ENCODE measurements at regions not wholly inside any gene's neighbourhood (a gene's known extent, or its start where the extent isn't known, plus 50 kb on each side); places are given as distances from the start of the nearest gene placed in this dataset.

- no peaks in the 10 kb centered on the region for H3K27me3 Mint-ChIP-seq (ENCODE audit: low read depth)
- no peak overlapping the region; a peak in 1 of 7 replicates for H3K27ac Mint-ChIP-seq
- H4K8ac ChIP-seq (replicated peaks; ENCODE audit: insufficient read length, low read depth, low read length), result no peak overlapping the region
These were observed 181.9 kb downstream of the CALCRL start for GRCh38 chr2:187266147-187266546.

More at GRCh38 chr2:187266147-187266546, 181.9 kb downstream of the CALCRL start:
- Histone ChIP-seq H3K9ac (ENCODE audit: extremely low read depth, insufficient read length, low read length) (no peak overlapping the region), H3K23me2 (ENCODE audit: insufficient read length, low read depth, low read length, poor library complexity, severe bottlenecking) (no peaks in the 10 kb centered on the region), H2AFZ (ENCODE audit: low read length) (no peak overlapping the region), H2AK5ac (ENCODE audit: insufficient read length, low read length) (no peak overlapping the region), H3K14ac (ENCODE audit: insufficient read depth, low read length) (no peak overlapping the region), H3K9me3 (ENCODE audit: control insufficient read depth, low read depth, low read length) (no peaks in the 10 kb centered on the region), H3K27me3 (ENCODE audit: insufficient read depth, low read length) (no peaks in the 10 kb centered on the region), H3K27ac (ENCODE audit: insufficient read length, low read depth, low read length) (no peak overlapping the region), H3K18ac (ENCODE audit: insufficient read length, low read depth, low read length) (no peak overlapping the region), H3K79me1 (ENCODE audit: insufficient read depth, low read depth, low read length, poor library complexity, severe bottlenecking) (no peaks in the 10 kb centered on the region), H3K4me1 (ENCODE audit: insufficient read depth, low read length) (no peaks in the 10 kb centered on the region), H3K23ac (ENCODE audit: insufficient read length, low read depth, low read length) (no peak overlapping the region), H2BK120ac (ENCODE audit: low read depth, low read length, poor library complexity, severe bottlenecking) (no peak overlapping the region), H2BK15ac (ENCODE audit: low read depth, low read length) (no peak overlapping the region), H3K79me2 (ENCODE audit: insufficient read depth, low read length) (no peaks in the 10 kb centered on the region), H3K56ac (ENCODE audit: insufficient read length, low read depth, low read length) (no peak overlapping the region), H2BK12ac (ENCODE audit: insufficient read length, low read depth, low read length) (no peak overlapping the region), H4K91ac (ENCODE audit: insufficient read length, low read depth, low read length) (no peak overlapping the region), H3K4me2 (ENCODE audit: insufficient read depth, insufficient read length, low read length) (no peak overlapping the region), H3T11ph (ENCODE audit: low read length) (no peak overlapping the region), H2BK20ac (ENCODE audit: low read depth, low read length, poor library complexity, severe bottlenecking) (no peak overlapping the region), H3K4ac (ENCODE audit: low read depth, low read length) (no peak overlapping the region), H4K5ac (ENCODE audit: insufficient read length, low read depth, low read length) (no peak overlapping the region), H4K20me1 (ENCODE audit: control insufficient read depth, insufficient read depth, insufficient read length) (no peaks in the 10 kb centered on the region), H2BK5ac (ENCODE audit: insufficient read length, low read length) (no peak overlapping the region)
- no CpG with 5 or more reads among the region's 2 CpGs for WGBS (ENCODE audit: extremely low coverage, insufficient read length, low lambda C conversion rate)
- no peaks in the 10 kb centered on the region for H3K9me3 Mint-ChIP-seq
- H3K4me1 Mint-ChIP-seq, result peaks cover 31 to 39% of the 10 kb centered on the region in 2 experiments
- H3K36me3 Mint-ChIP-seq (ENCODE audit: insufficient read depth in 1 of 3, low read depth in 3 of 3), result peaks cover 0 to 2% (median 0%) of the 10 kb centered on the region in 3 experiments; a peak in 1 of 7 replicates
- no peak overlapping the region for H3K4me3 Mint-ChIP-seq
- no peak for TF ChIP-seq CTCF (conservative IDR thresholded peaks at IDR 0.05)
- DNase-seq, result no peak
